ENCODE measurements at regions not wholly inside any gene's neighbourhood (a gene's known extent, or its start where the extent isn't known, plus 50 kb on each side); places are given as distances from the start of the nearest gene placed in this dataset.

- TF ChIP-seq ATF2 (CRISPR knock-in tag; IDR thresholded peaks at IDR 0.05; ENCODE audit: borderline replicate concordance, low read depth) (no peak), HMGA2 (CRISPR knock-in tag; IDR thresholded peaks at IDR 0.05) (no peak), PRRX2 (CRISPR knock-in tag; IDR thresholded peaks at IDR 0.05) (no peak), ZNF232 (CRISPR knock-in tag; IDR thresholded peaks at IDR 0.05) (no peak), IRF1 (CRISPR knock-in tag; IDR thresholded peaks at IDR 0.05) (no peak), TEAD4 (CRISPR knock-in tag; IDR thresholded peaks at IDR 0.05) (no peak), ZNF416 (CRISPR knock-in tag; IDR thresholded peaks at IDR 0.05) (no peak)
- TF ChIP-seq, protein P1, sequence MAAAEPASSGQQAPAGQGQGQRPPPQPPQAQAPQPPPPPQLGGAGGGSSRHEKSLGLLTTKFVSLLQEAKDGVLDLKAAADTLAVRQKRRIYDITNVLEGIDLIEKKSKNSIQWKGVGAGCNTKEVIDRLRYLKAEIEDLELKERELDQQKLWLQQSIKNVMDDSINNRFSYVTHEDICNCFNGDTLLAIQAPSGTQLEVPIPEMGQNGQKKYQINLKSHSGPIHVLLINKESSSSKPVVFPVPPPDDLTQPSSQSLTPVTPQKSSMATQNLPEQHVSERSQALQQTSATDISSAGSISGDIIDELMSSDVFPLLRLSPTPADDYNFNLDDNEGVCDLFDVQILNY (CRISPR knock-in tag; IDR thresholded peaks at IDR 0.05), result no peak
Observed at GRCh38 chr10:90652519-90652918, 205.3 kb downstream of the HTR7 start (continued).

- H3K27ac Mint-ChIP-seq, result no peak overlapping the region
- POLR2A ChIA-PET, result no interaction called here
- TF ChIP-seq ATF3 (CRISPR knock-in tag; conservative IDR thresholded peaks at IDR 0.05) (no peak), SOX15 (CRISPR knock-in tag; IDR thresholded peaks at IDR 0.05) (no peak), ZNF423 (CRISPR knock-in tag; IDR thresholded peaks at IDR 0.05) (no peak), CBFB (CRISPR knock-in tag; IDR thresholded peaks at IDR 0.05; ENCODE audit: low read depth) (no peak), NR3C1 (CRISPR knock-in tag; conservative IDR thresholded peaks at IDR 0.05; ENCODE audit: low read depth) (no peak), ARID4B (CRISPR knock-in tag; IDR thresholded peaks at IDR 0.05; ENCODE audit: borderline replicate concordance) (no peak), ZNF232 (CRISPR knock-in tag; IDR thresholded peaks at IDR 0.05) (no peak), JAZF1 (CRISPR knock-in tag; IDR thresholded peaks at IDR 0.05) (no peak), FOXK1 (CRISPR knock-in tag; IDR thresholded peaks at IDR 0.05) (no peak), TEAD4 (CRISPR knock-in tag; IDR thresholded peaks at IDR 0.05) (no peak), GRHL2 (CRISPR knock-in tag; IDR thresholded peaks at IDR 0.05; ENCODE audit: insufficient replicate concordance, severe bottlenecking) (no peak), IRF2 (CRISPR knock-in tag; IDR thresholded peaks at IDR 0.05; ENCODE audit: borderline replicate concordance, low read depth) (no peak), ZNF138 (CRISPR knock-in tag; conservative IDR thresholded peaks at IDR 0.05) (no peak), CREB1 (CRISPR knock-in tag; IDR thresholded peaks at IDR 0.05) (no peak), E2F1 (CRISPR knock-in tag; IDR thresholded peaks at IDR 0.05) (no peak), AR (CRISPR knock-in tag; IDR thresholded peaks at IDR 0.05) (no peak)
Observed at GRCh38 chr10:90658791-90659190, 199.0 kb downstream of the HTR7 start.

More at GRCh38 chr10:90658791-90659190, 199.0 kb downstream of the HTR7 start:
- DNase-seq (ENCODE audit: low spot score) (peak; percentile 28), ATAC-seq (peak; percentile 97)
- H3K4me3 Mint-ChIP-seq, result no peak overlapping the region
- no peaks in the 10 kb centered on the region for H3K27me3 Mint-ChIP-seq (ENCODE audit: low read depth)
- H3K9me3 Mint-ChIP-seq, result peaks cover 8% of the 10 kb centered on the region
- H3K36me3 Mint-ChIP-seq, result no peaks in the 10 kb centered on the region
- CTCF ChIA-PET, result interaction anchor here (0.6 to 1.7 kb wide), 6 partner anchors 8 to 370 kb away, joined by 3 to 7 read pairs (median 4); no protein-coding TSS in a partner anchor
- H3K4me1 Mint-ChIP-seq, result no peaks in the 10 kb centered on the region

All from WTC11 (cell line).